Right cardiac atrium (tissue), 5 donors: ENCODE measurements at regions not wholly inside any gene's neighbourhood (a gene's known extent, or its start where the extent isn't known, plus 50 kb on each side); places are given as distances from the start of the nearest gene placed in this dataset.

Experiments
- ATAC-seq, 2 donors: fragments of 200-7000 bp; cut with Tn5 transposase; one replicate each; pipeline versions ENCODE4 v1.8.0 to v1.9.1; 2020; ENCODE audit warnings: moderate library complexity in 2 of 2, mild to moderate bottlenecking in 1 of 2
- DNase-seq, 3 donors: peaks; one replicate each; pipeline ENCODE4 v3.0.0-alpha.2; 2020
- H3K27ac ChIP-seq: one replicate; pipeline ENCODE4 v1.5.1; 2013; ENCODE audit warnings: mild to moderate bottlenecking, low read length, control low read depth, moderate library complexity
- H3K27me3 ChIP-seq: one replicate; pipeline ENCODE4 v1.6.1; 2013; ENCODE audit not compliant: control insufficient read depth, insufficient read depth
- H3K4me1 ChIP-seq: one replicate; pipeline ENCODE4 v1.6.1; 2013; ENCODE audit warnings: low read length; ENCODE audit not compliant: control insufficient read depth, insufficient read depth
- H3K4me3 ChIP-seq: one replicate; pipeline ENCODE4 v1.5.1; 2013; ENCODE audit warnings: low read length, control low read depth
- H3K9me3 ChIP-seq: one replicate; pipeline ENCODE4 v1.6.1; 2013; ENCODE audit warnings: low read length; ENCODE audit not compliant: control insufficient read depth
- WGBS: extraction: QIAGEN DNeasy Blood & Tissue Kit; methylation state at CpG from one replicate; pipeline ENCODE4 v1.1.7; 2013; 5-methylcytosine and 5-hydroxymethylcytosine counted together
- intact Hi-C, 4 donors: fragments of 100-400 bp; cut with DNase I; formaldehyde crosslinking; loops; one replicate each; pipeline versions ENCODE4 v1.11.0 to v1.14.0; 2022 to 2023
- donor health status: healthy with polysubstance abuse.
- donor health status: DM: no; HTN: yes; CAD: no.
- donor health status: DM: no; HTN: no; CAD: no.
- donor health status: DM: no; HTN: yes; CAD: no; lungs with severe emphysema.
- donor health status: DM: yes; HTN: yes; CAD: no.

- DNase-seq, result no peak
- Histone ChIP-seq H3K27me3 (no peaks in the 10 kb centered on the region), H3K4me3 (no peak overlapping the region), H3K9me3 (no peaks in the 10 kb centered on the region), H3K27ac (no peak overlapping the region), H3K4me1 (no peaks in the 10 kb centered on the region)
- WGBS, result 60% methylated on average over 1 of the region's 1 CpG
- no peak for ATAC-seq
- intact Hi-C loops, result no loop called here
These were observed 1139.4 kb downstream of the XPNPEP1 start for GRCh38 chr10:108783897-108784296.

- no peaks in the 10 kb centered on the region for H3K9me3 ChIP-seq
- H3K27me3 ChIP-seq, result no peaks in the 10 kb centered on the region
- intact Hi-C loops, result no loop called here
- ATAC-seq (no peak), DNase-seq (no peak)
- no peak overlapping the region for H3K27ac ChIP-seq
- no peak overlapping the region for H3K4me3 ChIP-seq
- 44% methylated on average over 3 of the region's 3 CpGs for WGBS
- H3K4me1 ChIP-seq, result no peaks in the 10 kb centered on the region
These were observed 1140.9 kb downstream of the XPNPEP1 start for GRCh38 chr10:108782411-108782810.

GRCh38 chr10:108779501-108779900 is 1143.8 kb downstream of the XPNPEP1 start:
- ATAC-seq (no peak), DNase-seq (no peak)
- Histone ChIP-seq H3K4me3 (no peak overlapping the region), H3K4me1 (no peaks in the 10 kb centered on the region), H3K27me3 (no peaks in the 10 kb centered on the region), H3K9me3 (no peaks in the 10 kb centered on the region), H3K27ac (no peak overlapping the region)
- intact Hi-C loops, result no loop called here

- 69% methylated on average over 3 of the region's 3 CpGs for WGBS
- no peak for DNase-seq
- Histone ChIP-seq H3K4me3 (no peak overlapping the region), H3K27me3 (no peaks in the 10 kb centered on the region), H3K9me3 (no peaks in the 10 kb centered on the region), H3K27ac (no peak overlapping the region), H3K4me1 (no peaks in the 10 kb centered on the region)
- ATAC-seq, result no peak
- intact Hi-C loops, result no loop called here
These were observed 1147.3 kb downstream of the XPNPEP1 start for GRCh38 chr10:108775911-108776475.

GRCh38 chr10:108771106-108771505 is 1152.2 kb downstream of the XPNPEP1 start:
- Histone ChIP-seq H3K4me1 (no peaks in the 10 kb centered on the region), H3K4me3 (no peak overlapping the region), H3K27ac (no peak overlapping the region), H3K9me3 (no peaks in the 10 kb centered on the region), H3K27me3 (no peaks in the 10 kb centered on the region)
- DNase-seq (no peak), ATAC-seq (no peak)
- intact Hi-C loops, result no loop called here

- ATAC-seq (no peak), DNase-seq (no peak)
- Histone ChIP-seq H3K9me3 (no peaks in the 10 kb centered on the region), H3K27ac (no peak overlapping the region), H3K27me3 (no peaks in the 10 kb centered on the region), H3K4me3 (no peak overlapping the region), H3K4me1 (no peaks in the 10 kb centered on the region)
- 53% methylated on average over 1 of the region's 1 CpG for WGBS
- intact Hi-C loops, result no loop called here
These were observed 1157.5 kb downstream of the XPNPEP1 start for GRCh38 chr10:108765794-108766193.

GRCh38 chr10:108757946-108758345 is 1165.4 kb downstream of the XPNPEP1 start:
- Histone ChIP-seq H3K27me3 (no peaks in the 10 kb centered on the region), H3K4me3 (no peak overlapping the region), H3K4me1 (no peaks in the 10 kb centered on the region), H3K27ac (no peak overlapping the region), H3K9me3 (no peaks in the 10 kb centered on the region)
- 65% methylated on average over 1 of the region's 1 CpG for WGBS
- ATAC-seq (no peak), DNase-seq (no peak)
- intact Hi-C loops, result no loop called here

GRCh38 chr10:108755646-108756045 is 1167.7 kb downstream of the XPNPEP1 start:
- WGBS, result 80% methylated on average over 1 of the region's 1 CpG
- intact Hi-C loops, result no loop called here

GRCh38 chr10:108753326-108753725 is 1170.0 kb downstream of the XPNPEP1 start:
- WGBS, result 40% methylated on average over 2 of the region's 2 CpGs
- ATAC-seq, result no peak
- H3K27ac ChIP-seq, result no peak overlapping the region
- H3K27me3 ChIP-seq, result no peaks in the 10 kb centered on the region
- intact Hi-C loops, result no loop called here
- no peak for DNase-seq
- no peak overlapping the region for H3K4me3 ChIP-seq
- H3K9me3 ChIP-seq, result no peaks in the 10 kb centered on the region
- H3K4me1 ChIP-seq, result no peaks in the 10 kb centered on the region

More at GRCh38 chr10:108755646-108756045, 1167.7 kb downstream of the XPNPEP1 start:
- H3K4me1 ChIP-seq, result no peaks in the 10 kb centered on the region
- no peaks in the 10 kb centered on the region for H3K9me3 ChIP-seq
- H3K27me3 ChIP-seq, result no peaks in the 10 kb centered on the region
- no peak overlapping the region for H3K27ac ChIP-seq
- ATAC-seq (no peak), DNase-seq (no peak)
- H3K4me3 ChIP-seq, result no peak overlapping the region

- intact Hi-C loops, result no loop called here
- ATAC-seq, result no peak
- Histone ChIP-seq H3K9me3 (no peaks in the 10 kb centered on the region), H3K4me1 (no peaks in the 10 kb centered on the region), H3K4me3 (no peak overlapping the region), H3K27ac (no peak overlapping the region), H3K27me3 (no peaks in the 10 kb centered on the region)
- no peak for DNase-seq
These were observed 1174.3 kb downstream of the XPNPEP1 start for GRCh38 chr10:108749042-108749441.

GRCh38 chr10:108736111-108736510 is 1187.2 kb downstream of the XPNPEP1 start:
- ATAC-seq, result no peak
- H3K27ac ChIP-seq, result no peak overlapping the region

GRCh38 chr10:108735380-108735779 is 1187.9 kb downstream of the XPNPEP1 start:
- intact Hi-C loops, result no loop called here
- H3K27me3 ChIP-seq, result no peaks in the 10 kb centered on the region
- no peaks in the 10 kb centered on the region for H3K4me1 ChIP-seq
- DNase-seq (no peak), ATAC-seq (no peak)
- whole genome bisulfite sequencing, result 93% methylated on average over 5 of the region's 5 CpGs
- H3K4me3 ChIP-seq, result no peak overlapping the region
- no peak overlapping the region for H3K27ac ChIP-seq
- H3K9me3 ChIP-seq, result no peaks in the 10 kb centered on the region

More at GRCh38 chr10:108736111-108736510, 1187.2 kb downstream of the XPNPEP1 start:
- Histone ChIP-seq H3K4me1 (no peaks in the 10 kb centered on the region), H3K4me3 (no peak overlapping the region), H3K27me3 (no peaks in the 10 kb centered on the region), H3K9me3 (no peaks in the 10 kb centered on the region)
- DNase-seq, result no peak
- 97% methylated on average over 1 of the region's 1 CpG for WGBS
- intact Hi-C loops, result no loop called here
